ENCODE measurements at regions not wholly inside any gene's neighbourhood (a gene's known extent, or its start where the extent isn't known, plus 50 kb on each side); places are given as distances from the start of the nearest gene placed in this dataset.

GRCh38 chr3:117563063-117563462, 853.5 kb downstream of the TUSC7 start:
- TF ChIP-seq, protein P1, sequence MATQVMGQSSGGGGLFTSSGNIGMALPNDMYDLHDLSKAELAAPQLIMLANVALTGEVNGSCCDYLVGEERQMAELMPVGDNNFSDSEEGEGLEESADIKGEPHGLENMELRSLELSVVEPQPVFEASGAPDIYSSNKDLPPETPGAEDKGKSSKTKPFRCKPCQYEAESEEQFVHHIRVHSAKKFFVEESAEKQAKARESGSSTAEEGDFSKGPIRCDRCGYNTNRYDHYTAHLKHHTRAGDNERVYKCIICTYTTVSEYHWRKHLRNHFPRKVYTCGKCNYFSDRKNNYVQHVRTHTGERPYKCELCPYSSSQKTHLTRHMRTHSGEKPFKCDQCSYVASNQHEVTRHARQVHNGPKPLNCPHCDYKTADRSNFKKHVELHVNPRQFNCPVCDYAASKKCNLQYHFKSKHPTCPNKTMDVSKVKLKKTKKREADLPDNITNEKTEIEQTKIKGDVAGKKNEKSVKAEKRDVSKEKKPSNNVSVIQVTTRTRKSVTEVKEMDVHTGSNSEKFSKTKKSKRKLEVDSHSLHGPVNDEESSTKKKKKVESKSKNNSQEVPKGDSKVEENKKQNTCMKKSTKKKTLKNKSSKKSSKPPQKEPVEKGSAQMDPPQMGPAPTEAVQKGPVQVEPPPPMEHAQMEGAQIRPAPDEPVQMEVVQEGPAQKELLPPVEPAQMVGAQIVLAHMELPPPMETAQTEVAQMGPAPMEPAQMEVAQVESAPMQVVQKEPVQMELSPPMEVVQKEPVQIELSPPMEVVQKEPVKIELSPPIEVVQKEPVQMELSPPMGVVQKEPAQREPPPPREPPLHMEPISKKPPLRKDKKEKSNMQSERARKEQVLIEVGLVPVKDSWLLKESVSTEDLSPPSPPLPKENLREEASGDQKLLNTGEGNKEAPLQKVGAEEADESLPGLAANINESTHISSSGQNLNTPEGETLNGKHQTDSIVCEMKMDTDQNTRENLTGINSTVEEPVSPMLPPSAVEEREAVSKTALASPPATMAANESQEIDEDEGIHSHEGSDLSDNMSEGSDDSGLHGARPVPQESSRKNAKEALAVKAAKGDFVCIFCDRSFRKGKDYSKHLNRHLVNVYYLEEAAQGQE (IDR thresholded peaks at IDR 0.05; ENCODE audit: borderline replicate concordance): no peak
- TF ChIP-seq, protein P1 (CRISPR knock-in tag; IDR thresholded peaks at IDR 0.05; ENCODE audit: low read depth): no peak
- no peak for TF ChIP-seq ZNF324 (CRISPR knock-in tag; IDR thresholded peaks at IDR 0.05)
- TF ChIP-seq MED1 (CRISPR knock-in tag; IDR thresholded peaks at IDR 0.05; ENCODE audit: borderline replicate concordance): no peak
- no peak for TF ChIP-seq HDAC6 (IDR thresholded peaks at IDR 0.05; ENCODE audit: low read depth, low read length)
- no peak for TF ChIP-seq TFAP4 (CRISPR knock-in tag; IDR thresholded peaks at IDR 0.05; ENCODE audit: borderline replicate concordance)
- TF ChIP-seq SRSF1 (IDR thresholded peaks at IDR 0.05; ENCODE audit: low read depth, low read length): no peak
- no peak for TF ChIP-seq ATF6 (CRISPR knock-in tag; IDR thresholded peaks at IDR 0.05)
- TF ChIP-seq TCF7L2 (IDR thresholded peaks at IDR 0.05; ENCODE audit: low read depth, low read length): no peak
- TF ChIP-seq CHD1 (IDR thresholded peaks at IDR 0.05; ENCODE audit: low read length): no peak
- TF ChIP-seq GATAD2A (IDR thresholded peaks at IDR 0.05): no peak
- TF ChIP-seq CREBBP (IDR thresholded peaks at IDR 0.05; ENCODE audit: low read depth, low read length): no peak

All from K562 (cell line).